ENCODE measurements at regions not wholly inside any gene's neighbourhood (a gene's known extent, or its start where the extent isn't known, plus 50 kb on each side); places are given as distances from the start of the nearest gene placed in this dataset.

DNA sequence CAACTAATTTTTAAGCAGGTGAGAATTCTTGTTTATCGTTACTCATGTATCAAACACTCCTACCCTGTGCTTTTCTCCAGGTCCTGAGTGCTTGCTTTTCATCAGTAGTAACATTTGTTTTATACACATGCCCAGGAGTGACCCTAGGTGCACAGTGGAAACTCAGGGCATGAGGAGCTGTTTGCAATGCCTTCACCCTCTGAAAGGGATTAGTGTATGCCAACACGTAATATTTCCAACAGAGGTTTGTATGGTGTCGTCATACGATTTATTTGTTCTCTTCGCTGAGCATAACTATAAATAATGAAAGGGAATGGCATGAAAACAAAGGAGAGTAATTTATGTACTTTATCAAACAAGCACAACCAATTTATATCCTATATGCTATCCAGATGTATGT, 537.4 kb upstream of the MMS22L start:
- no peak overlapping the region for H3K4me3 ChIP-seq (ENCODE audit: low read depth, low read length)
- TF ChIP-seq, protein P1, sequence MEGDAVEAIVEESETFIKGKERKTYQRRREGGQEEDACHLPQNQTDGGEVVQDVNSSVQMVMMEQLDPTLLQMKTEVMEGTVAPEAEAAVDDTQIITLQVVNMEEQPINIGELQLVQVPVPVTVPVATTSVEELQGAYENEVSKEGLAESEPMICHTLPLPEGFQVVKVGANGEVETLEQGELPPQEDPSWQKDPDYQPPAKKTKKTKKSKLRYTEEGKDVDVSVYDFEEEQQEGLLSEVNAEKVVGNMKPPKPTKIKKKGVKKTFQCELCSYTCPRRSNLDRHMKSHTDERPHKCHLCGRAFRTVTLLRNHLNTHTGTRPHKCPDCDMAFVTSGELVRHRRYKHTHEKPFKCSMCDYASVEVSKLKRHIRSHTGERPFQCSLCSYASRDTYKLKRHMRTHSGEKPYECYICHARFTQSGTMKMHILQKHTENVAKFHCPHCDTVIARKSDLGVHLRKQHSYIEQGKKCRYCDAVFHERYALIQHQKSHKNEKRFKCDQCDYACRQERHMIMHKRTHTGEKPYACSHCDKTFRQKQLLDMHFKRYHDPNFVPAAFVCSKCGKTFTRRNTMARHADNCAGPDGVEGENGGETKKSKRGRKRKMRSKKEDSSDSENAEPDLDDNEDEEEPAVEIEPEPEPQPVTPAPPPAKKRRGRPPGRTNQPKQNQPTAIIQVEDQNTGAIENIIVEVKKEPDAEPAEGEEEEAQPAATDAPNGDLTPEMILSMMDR (IDR thresholded peaks at IDR 0.05; ENCODE audit: low read depth, low read length), result no peak

DNA sequence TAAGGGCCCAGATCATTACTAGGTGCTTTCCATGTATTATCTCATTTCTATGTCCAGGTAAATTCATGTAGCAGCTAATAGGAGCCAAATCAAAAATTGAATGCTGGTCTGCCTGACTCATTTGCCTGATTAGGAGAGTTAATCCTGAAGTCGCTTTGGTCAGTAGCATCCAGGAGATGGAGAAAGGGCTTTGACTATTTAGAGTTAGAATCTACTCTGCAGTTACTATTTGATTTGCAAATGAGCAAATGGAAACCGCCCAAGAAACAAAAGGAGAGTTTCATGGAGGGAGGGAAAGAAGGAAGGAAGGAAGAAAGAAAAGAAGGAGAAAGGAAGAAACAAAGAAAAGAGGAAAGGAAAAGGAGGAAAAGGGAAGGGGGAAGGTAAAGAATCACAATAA, 539.6 kb upstream of the MMS22L start:
- TF ChIP-seq, protein P1 (IDR thresholded peaks at IDR 0.05; ENCODE audit: low read depth, low read length), result no peak
- H3K4me3 ChIP-seq (ENCODE audit: low read depth, low read length), result no peak overlapping the region

DNA sequence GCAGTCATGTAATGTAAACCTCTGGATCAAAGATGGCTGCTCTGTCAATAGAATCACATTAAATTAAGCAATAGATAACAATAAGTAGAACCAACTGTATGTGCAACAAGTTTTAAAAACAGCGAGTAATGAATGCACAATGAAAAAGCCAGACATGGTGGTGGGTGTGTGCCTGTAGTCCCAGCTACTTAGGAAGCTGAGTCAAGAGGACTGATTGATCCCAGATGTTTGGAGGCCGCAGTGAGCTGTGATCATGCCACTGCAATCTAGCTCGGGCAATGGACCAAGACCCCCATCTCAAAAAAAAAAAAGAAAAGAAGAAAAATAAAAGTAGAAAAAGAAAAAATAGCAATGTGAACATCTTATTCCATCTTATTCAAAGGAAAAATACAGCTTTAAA, 558.7 kb upstream of the MMS22L start:
- no peak overlapping the region for H3K4me3 ChIP-seq (ENCODE audit: low read depth, low read length)
- TF ChIP-seq, protein P1 (IDR thresholded peaks at IDR 0.05; ENCODE audit: low read depth, low read length), result no peak

DNA sequence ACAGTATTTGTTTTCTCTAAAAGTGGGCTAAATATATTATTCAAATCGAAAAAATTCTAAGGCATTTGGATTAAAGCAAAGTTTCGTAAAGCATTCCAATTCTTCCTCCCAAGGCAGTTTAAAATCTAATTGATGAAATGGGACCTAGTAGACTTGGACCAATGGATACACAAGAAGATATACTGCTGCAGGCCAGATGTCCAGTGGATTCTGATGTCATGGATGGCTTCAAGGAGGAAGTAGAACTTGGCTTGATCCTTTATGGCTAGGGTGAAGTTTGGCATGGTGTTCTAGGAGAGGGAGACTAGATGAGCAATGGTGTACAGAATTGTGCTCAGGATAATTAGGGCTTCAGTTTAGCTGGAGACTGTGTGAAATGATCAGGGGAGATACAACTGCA, 559.5 kb upstream of the MMS22L start:
- TF ChIP-seq, protein P1 (IDR thresholded peaks at IDR 0.05; ENCODE audit: low read depth, low read length), result no peak
- no peak overlapping the region for H3K4me3 ChIP-seq (ENCODE audit: low read depth, low read length)

DNA sequence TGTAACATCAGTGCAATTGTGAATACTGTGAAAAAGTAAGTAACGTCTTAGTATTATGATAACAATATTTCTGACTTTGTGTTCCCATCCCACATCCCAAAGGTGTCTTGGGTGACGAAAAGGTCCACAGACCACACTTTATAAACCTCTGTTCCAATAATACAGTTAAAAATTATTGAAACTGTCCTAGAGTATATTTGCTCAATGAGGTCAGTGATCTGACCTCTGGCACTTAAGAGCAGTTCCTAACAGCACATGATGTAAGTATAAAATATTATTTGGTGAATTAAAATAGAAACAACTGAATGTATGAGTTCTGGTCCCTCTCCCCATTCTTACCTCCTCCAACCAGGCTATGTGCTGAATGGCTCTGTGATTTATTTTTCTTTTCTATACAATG, 566.4 kb upstream of the MMS22L start:
- TF ChIP-seq, protein P1 (IDR thresholded peaks at IDR 0.05; ENCODE audit: low read depth, low read length), result no peak

DNA sequence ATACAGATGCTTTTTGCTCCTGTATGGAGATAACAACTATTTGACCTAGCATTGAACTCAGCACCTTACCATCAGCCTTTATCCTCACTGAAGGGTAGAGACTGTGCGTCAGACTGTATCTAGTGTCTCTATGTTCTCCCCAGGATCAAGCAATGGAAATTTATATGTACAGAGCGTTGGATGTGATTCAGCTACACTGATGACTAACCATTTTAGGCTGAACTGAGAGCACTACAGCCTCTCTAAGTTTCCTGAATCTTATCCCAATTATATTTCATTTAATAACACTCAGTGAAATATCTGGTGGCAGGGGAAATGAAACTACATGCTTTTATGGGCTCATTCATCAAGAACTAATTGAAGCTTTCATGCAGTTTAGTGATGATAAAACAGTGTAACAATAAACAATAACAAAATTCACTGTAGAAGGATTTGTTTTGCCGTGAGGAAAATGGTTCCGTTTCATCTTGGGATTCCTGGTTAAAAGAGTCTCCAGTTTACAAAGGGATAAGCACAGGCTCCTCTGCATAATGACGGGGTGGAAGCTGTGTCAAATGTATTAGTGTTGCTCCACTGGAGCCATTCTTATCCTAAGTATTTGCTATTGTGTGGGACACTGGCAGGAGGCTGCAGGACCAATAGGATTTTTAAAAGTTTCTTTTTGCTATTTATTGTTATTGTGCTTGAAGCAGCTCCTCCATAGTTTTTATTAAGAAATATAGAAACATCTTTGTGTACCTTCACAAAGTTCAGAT, 567.6 kb upstream of the MMS22L start:
- H3K4me3 ChIP-seq (ENCODE audit: low read depth, low read length), result no peak overlapping the region
- TF ChIP-seq, protein P1 (IDR thresholded peaks at IDR 0.05; ENCODE audit: low read depth, low read length), result no peak

More for the DNA sequence above, 566.4 kb upstream of the MMS22L start:
- no peak overlapping the region for H3K4me3 ChIP-seq (ENCODE audit: low read depth, low read length)

DNA sequence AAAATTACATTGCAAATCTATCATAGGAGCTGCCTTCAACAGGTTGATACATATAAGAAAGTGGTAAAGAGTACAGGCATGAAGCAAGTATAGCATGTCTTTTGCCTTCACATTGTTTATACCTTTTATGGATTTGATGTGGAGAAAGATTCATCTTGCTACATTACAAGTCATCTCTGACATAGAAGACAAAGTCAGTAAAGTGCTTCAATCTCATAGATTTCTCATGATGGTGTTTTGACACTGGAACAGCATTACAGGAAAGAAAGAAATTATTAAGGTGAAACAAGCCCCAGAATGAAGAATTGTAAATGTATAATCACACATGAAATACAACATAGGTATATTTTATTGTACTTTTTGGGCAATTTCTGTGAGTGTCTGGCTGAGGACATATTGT, 580.7 kb upstream of the MMS22L start:
- H3K4me3 ChIP-seq (ENCODE audit: low read depth, low read length), result no peak overlapping the region
- TF ChIP-seq, protein P1 (IDR thresholded peaks at IDR 0.05; ENCODE audit: low read depth, low read length), result no peak

Data from WI38 (cell line).